Activated T-helper 2 cell treated with anti-CD3 and anti-CD28 coated beads, Interferon-gamma antibody, Interleukin-2, Interleukin-4, amounts not matched to agents 10 μg/mL and 5 μg/mL and 100 μg/mL, durations not matched to agents 14 hours and 24 hours and 36 hours (primary cell): ENCODE measurements at regions not wholly inside any gene's neighbourhood (a gene's known extent, or its start where the extent isn't known, plus 50 kb on each side); places are given as distances from the start of the nearest gene placed in this dataset.

Source experiments
- DNase-seq: peaks from one replicate; pipeline ENCODE4 v3.0.0; 2021; ENCODE audit warnings: low spot score
- H3K27ac Mint-ChIP-seq: one replicate; pipeline ENCODE4 v1.8.0; 2021; ENCODE audit warnings: mixed read lengths
- H3K27me3 Mint-ChIP-seq: one replicate; pipeline ENCODE4 v1.8.0; 2021; ENCODE audit warnings: low read depth, mixed read lengths
- H3K36me3 Mint-ChIP-seq: one replicate; pipeline ENCODE4 v1.8.0; 2021; ENCODE audit warnings: low read depth, mixed read lengths
- H3K4me1 Mint-ChIP-seq: one replicate; pipeline ENCODE4 v1.8.0; 2021; ENCODE audit warnings: low read depth, mixed read lengths
- H3K4me3 Mint-ChIP-seq: one replicate; pipeline ENCODE4 v1.8.0; 2021; ENCODE audit warnings: low read depth, mild to moderate bottlenecking, moderate library complexity, mixed read lengths
- H3K9me3 Mint-ChIP-seq: one replicate; pipeline ENCODE4 v1.8.0; 2021; ENCODE audit warnings: mixed read lengths
- intact Hi-C: fragments of 100-400 bp; cut with micrococcal nuclease; formaldehyde crosslinking; loops from one replicate; pipeline ENCODE4 v1.15.1; 2023

GRCh38 chr4:175033162-175033561, 115.0 kb downstream of the ADAM29 start:
- Mint-ChIP-seq H3K4me3 (no peak overlapping the region), H3K27ac (no peak overlapping the region), H3K27me3 (no peaks in the 10 kb centered on the region), H3K36me3 (no peaks in the 10 kb centered on the region), H3K4me1 (no peaks in the 10 kb centered on the region), H3K9me3 (peaks cover 19% of the 10 kb centered on the region)
- no peak for DNase-seq
- intact Hi-C loops: no loop called here

DNA sequence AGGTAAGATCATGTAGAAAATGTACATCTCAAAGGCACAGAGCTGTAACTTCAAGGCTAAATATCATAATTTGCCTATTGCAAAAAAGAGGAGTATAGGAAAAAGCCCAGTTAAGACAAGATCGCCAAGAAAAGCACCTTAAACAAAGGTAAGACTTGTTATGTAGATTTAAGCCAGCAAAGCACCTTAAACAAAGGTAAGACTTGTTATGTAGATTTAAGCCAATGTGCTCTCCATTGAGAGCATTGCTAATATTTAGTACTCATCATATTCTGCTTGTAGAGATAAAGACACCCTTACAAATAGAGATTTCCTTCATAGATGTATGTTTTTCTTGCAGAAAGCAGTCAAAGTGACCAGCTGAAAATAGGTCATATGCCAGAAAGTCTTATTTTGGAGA, 115.8 kb downstream of the ADAM29 start:
- intact Hi-C loops: no loop called here
- H3K27me3 Mint-ChIP-seq: no peaks in the 10 kb centered on the region
- no peak for DNase-seq
- peaks cover 19% of the 10 kb centered on the region for H3K9me3 Mint-ChIP-seq
- H3K36me3 Mint-ChIP-seq: no peaks in the 10 kb centered on the region
- no peak overlapping the region for H3K4me3 Mint-ChIP-seq
- no peaks in the 10 kb centered on the region for H3K4me1 Mint-ChIP-seq
- no peak overlapping the region for H3K27ac Mint-ChIP-seq

- Mint-ChIP-seq H3K9me3 (peaks cover 16% of the 10 kb centered on the region), H3K36me3 (no peaks in the 10 kb centered on the region), H3K4me3 (no peak overlapping the region), H3K27ac (no peak overlapping the region), H3K27me3 (no peaks in the 10 kb centered on the region), H3K4me1 (no peaks in the 10 kb centered on the region)
- intact Hi-C loops: no loop called here
- no peak for DNase-seq
These were observed 117.0 kb downstream of the ADAM29 start for GRCh38 chr4:175034986-175035705.

DNA sequence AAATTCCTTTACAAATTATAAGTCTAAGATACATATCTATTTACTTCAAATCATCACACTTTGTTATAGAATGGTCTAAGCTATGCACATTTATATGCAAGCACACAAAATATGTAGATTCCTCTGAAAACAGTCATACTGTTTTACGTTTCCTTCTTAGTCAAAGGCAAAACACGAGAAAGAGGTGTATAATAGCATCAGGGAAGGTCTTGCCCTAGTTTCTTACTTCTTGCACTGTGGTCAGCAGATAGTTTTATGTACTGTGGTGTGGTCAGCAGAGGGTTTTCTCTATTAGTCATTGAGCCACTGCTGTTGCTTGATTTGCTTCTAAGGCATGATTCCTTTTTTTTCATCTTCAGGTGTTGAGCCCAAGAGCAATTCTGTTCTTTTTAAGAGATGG, 117.7 kb downstream of the ADAM29 start:
- H3K9me3 Mint-ChIP-seq: peaks cover 16% of the 10 kb centered on the region
- no peak overlapping the region for H3K27ac Mint-ChIP-seq
- no peaks in the 10 kb centered on the region for H3K27me3 Mint-ChIP-seq
- no peaks in the 10 kb centered on the region for H3K36me3 Mint-ChIP-seq
- no peaks in the 10 kb centered on the region for H3K4me1 Mint-ChIP-seq
- intact Hi-C loops: no loop called here
- DNase-seq: no peak
- no peak overlapping the region for H3K4me3 Mint-ChIP-seq

GRCh38 chr4:175048111-175048784, 130.1 kb downstream of the ADAM29 start:
- Mint-ChIP-seq H3K27ac (no peak overlapping the region), H3K4me3 (no peak overlapping the region), H3K27me3 (no peaks in the 10 kb centered on the region), H3K4me1 (no peaks in the 10 kb centered on the region), H3K36me3 (no peaks in the 10 kb centered on the region), H3K9me3 (peaks cover 5% of the 10 kb centered on the region)
- no peak for DNase-seq
- intact Hi-C loops: no loop called here

GRCh38 chr4:175048906-175049305, 130.7 kb downstream of the ADAM29 start:
- Mint-ChIP-seq H3K27ac (no peak overlapping the region), H3K4me1 (no peaks in the 10 kb centered on the region), H3K9me3 (peaks cover 5% of the 10 kb centered on the region), H3K4me3 (no peak overlapping the region), H3K36me3 (no peaks in the 10 kb centered on the region), H3K27me3 (no peaks in the 10 kb centered on the region)
- DNase-seq: no peak
- intact Hi-C loops: no loop called here

- Mint-ChIP-seq H3K27me3 (no peaks in the 10 kb centered on the region), H3K4me1 (no peaks in the 10 kb centered on the region), H3K27ac (no peak overlapping the region), H3K9me3 (peaks cover 5% of the 10 kb centered on the region), H3K4me3 (no peak overlapping the region), H3K36me3 (no peaks in the 10 kb centered on the region)
- intact Hi-C loops: no loop called here
- no peak for DNase-seq
These were observed 133.8 kb downstream of the ADAM29 start for GRCh38 chr4:175051974-175052373.

- no peaks in the 10 kb centered on the region for H3K4me1 Mint-ChIP-seq
These were observed 136.8 kb downstream of the ADAM29 start for GRCh38 chr4:175054980-175055379.

DNA sequence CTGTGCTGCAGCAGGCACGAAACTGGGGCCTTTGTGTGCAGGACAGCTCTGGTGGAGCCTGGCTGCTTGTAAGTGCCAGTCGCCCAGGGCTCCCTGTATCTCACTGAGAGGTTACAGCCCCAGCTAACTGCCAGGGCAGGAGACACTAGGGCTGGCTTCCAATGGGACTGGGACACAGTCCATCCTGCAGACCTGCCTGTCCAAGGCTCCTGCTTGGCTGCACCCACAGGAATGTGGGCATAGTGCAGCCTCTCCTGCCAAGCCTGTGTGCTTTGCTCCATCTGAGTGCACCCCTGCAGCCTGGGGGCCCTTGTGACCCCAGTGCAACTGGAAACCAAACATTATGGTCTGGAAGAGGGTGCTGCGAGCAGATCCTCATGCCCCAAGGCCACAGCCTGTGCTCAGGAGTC, 144.0 kb downstream of the ADAM29 start:
- Mint-ChIP-seq H3K36me3 (no peaks in the 10 kb centered on the region), H3K27me3 (no peaks in the 10 kb centered on the region), H3K4me1 (no peaks in the 10 kb centered on the region), H3K9me3 (peaks cover 4% of the 10 kb centered on the region), H3K27ac (no peak overlapping the region), H3K4me3 (no peak overlapping the region)
- intact Hi-C loops: no loop called here
- no peak for DNase-seq

More at GRCh38 chr4:175054980-175055379, 136.8 kb downstream of the ADAM29 start:
- Mint-ChIP-seq H3K9me3 (peaks cover 5% of the 10 kb centered on the region), H3K27ac (no peak overlapping the region), H3K36me3 (no peaks in the 10 kb centered on the region), H3K4me3 (no peak overlapping the region), H3K27me3 (no peaks in the 10 kb centered on the region)
- intact Hi-C loops: no loop called here
- DNase-seq: no peak

GRCh38 chr4:175065228-175065627, 147.1 kb downstream of the ADAM29 start:
- H3K27me3 Mint-ChIP-seq: no peaks in the 10 kb centered on the region
- intact Hi-C loops: no loop called here

DNA sequence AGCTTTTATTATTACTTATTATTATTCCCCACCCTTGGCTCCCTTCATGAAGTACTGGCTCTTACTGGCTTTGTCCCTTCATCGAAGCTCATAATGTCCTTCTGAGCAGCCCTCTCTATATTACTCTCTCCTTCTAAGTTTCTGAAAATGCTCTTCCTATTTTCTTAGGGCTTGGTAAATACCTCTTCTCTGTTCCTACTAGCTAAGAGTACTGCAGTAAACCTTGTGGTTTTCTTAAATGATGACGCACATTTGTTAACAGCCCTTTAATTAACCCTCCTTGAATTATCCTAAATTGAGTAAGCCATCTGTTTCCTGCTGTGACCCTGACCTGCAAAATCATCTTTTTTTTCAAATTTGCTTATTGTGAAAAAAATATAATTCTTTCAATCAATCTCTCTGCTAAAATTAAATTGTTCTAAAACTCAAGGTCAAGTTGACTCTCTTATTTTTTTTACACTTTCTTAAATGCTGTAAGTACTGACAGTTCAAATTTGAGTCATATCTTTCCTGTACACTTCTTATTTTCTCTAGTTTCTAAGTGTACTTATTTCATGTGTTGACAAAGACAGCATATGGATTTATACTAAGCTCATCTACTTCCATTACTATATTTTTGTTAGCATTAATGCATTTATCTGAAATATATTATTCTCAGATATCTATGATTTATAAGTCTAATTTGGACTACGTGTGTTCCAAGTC, 148.9 kb downstream of the ADAM29 start:
- no peak for DNase-seq

More at GRCh38 chr4:175065228-175065627, 147.1 kb downstream of the ADAM29 start:
- Mint-ChIP-seq H3K4me1 (no peaks in the 10 kb centered on the region), H3K36me3 (no peaks in the 10 kb centered on the region), H3K4me3 (no peak overlapping the region), H3K9me3 (peaks cover 10% of the 10 kb centered on the region), H3K27ac (no peak overlapping the region)
- no peak for DNase-seq

GRCh38 chr4:175068266-175068665, 150.1 kb downstream of the ADAM29 start:
- Mint-ChIP-seq H3K27ac (no peak overlapping the region), H3K4me3 (no peak overlapping the region), H3K36me3 (no peaks in the 10 kb centered on the region), H3K4me1 (no peaks in the 10 kb centered on the region), H3K9me3 (peaks cover 14% of the 10 kb centered on the region), H3K27me3 (no peaks in the 10 kb centered on the region)
- no peak for DNase-seq
- intact Hi-C loops: no loop called here

More for the DNA sequence above, 148.9 kb downstream of the ADAM29 start:
- peaks cover 14% of the 10 kb centered on the region for H3K9me3 Mint-ChIP-seq
- H3K27me3 Mint-ChIP-seq: no peaks in the 10 kb centered on the region
- H3K4me3 Mint-ChIP-seq: no peak overlapping the region
- intact Hi-C loops: no loop called here
- no peaks in the 10 kb centered on the region for H3K4me1 Mint-ChIP-seq
- no peaks in the 10 kb centered on the region for H3K36me3 Mint-ChIP-seq
- H3K27ac Mint-ChIP-seq: no peak overlapping the region

GRCh38 chr4:175070444-175070843, 152.3 kb downstream of the ADAM29 start:
- Mint-ChIP-seq H3K27ac (no peak overlapping the region), H3K27me3 (no peaks in the 10 kb centered on the region), H3K4me3 (no peak overlapping the region), H3K4me1 (no peaks in the 10 kb centered on the region), H3K9me3 (peaks cover 11% of the 10 kb centered on the region), H3K36me3 (no peaks in the 10 kb centered on the region)
- intact Hi-C loops: no loop called here
- DNase-seq: no peak
